ENCODE measurements at regions not wholly inside any gene's neighbourhood (a gene's known extent, or its start where the extent isn't known, plus 50 kb on each side); places are given as distances from the start of the nearest gene placed in this dataset.

GRCh38 chr17:36839256-36839655 is 98.0 kb upstream of the LHX1 start:
- TF ChIP-seq ZFX (IDR thresholded peaks at IDR 0.05; ENCODE audit: borderline replicate concordance): no peak
- no peak for TF ChIP-seq CTCF (IDR thresholded peaks at IDR 0.05)

GRCh38 chr17:36840796-36841195 is 96.5 kb upstream of the LHX1 start:
- H3K27ac ChIP-seq: no peak overlapping the region
- no peak for TF ChIP-seq ZFX (IDR thresholded peaks at IDR 0.05; ENCODE audit: borderline replicate concordance)
- no peak for TF ChIP-seq CTCF (IDR thresholded peaks at IDR 0.05)

More at GRCh38 chr17:36839256-36839655, 98.0 kb upstream of the LHX1 start:
- no peak overlapping the region for H3K27ac ChIP-seq

GRCh38 chr17:36842231-36842819 is 95.0 kb upstream of the LHX1 start:
- no peak for TF ChIP-seq ZFX (IDR thresholded peaks at IDR 0.05; ENCODE audit: borderline replicate concordance)
- TF ChIP-seq CTCF (IDR thresholded peaks at IDR 0.05): no peak
- no peak overlapping the region for H3K27ac ChIP-seq

- no peak overlapping the region for H3K27ac ChIP-seq
- TF ChIP-seq ZFX (IDR thresholded peaks at IDR 0.05; ENCODE audit: borderline replicate concordance) (no peak), CTCF (IDR thresholded peaks at IDR 0.05) (no peak)
These were observed 94.2 kb upstream of the LHX1 start for GRCh38 chr17:36842963-36843558.

- no peak overlapping the region for H3K27ac ChIP-seq
- TF ChIP-seq CTCF (IDR thresholded peaks at IDR 0.05) (no peak), ZFX (IDR thresholded peaks at IDR 0.05; ENCODE audit: borderline replicate concordance) (no peak)
These were observed 93.3 kb upstream of the LHX1 start for GRCh38 chr17:36844013-36844412.

GRCh38 chr17:36844601-36845000 is 92.7 kb upstream of the LHX1 start:
- no peak overlapping the region for H3K27ac ChIP-seq
- TF ChIP-seq CTCF (IDR thresholded peaks at IDR 0.05): no peak

GRCh38 chr17:36845916-36846315 is 91.4 kb upstream of the LHX1 start:
- no peak overlapping the region for H3K27ac ChIP-seq
- no peak for TF ChIP-seq CTCF (IDR thresholded peaks at IDR 0.05)
- no peak for TF ChIP-seq ZFX (IDR thresholded peaks at IDR 0.05; ENCODE audit: borderline replicate concordance)
